HG03571 (cell line): ENCODE measurements at regions not wholly inside any gene's neighbourhood (a gene's known extent, or its start where the extent isn't known, plus 50 kb on each side); places are given as distances from the start of the nearest gene placed in this dataset.

Experiments
- ATAC-seq: cut with Tn5 transposase; IDR thresholded peaks from one replicate; pipeline ENCODE4 v1.9.1; 2021; ENCODE audit not compliant: unreplicated experiment

DNA sequence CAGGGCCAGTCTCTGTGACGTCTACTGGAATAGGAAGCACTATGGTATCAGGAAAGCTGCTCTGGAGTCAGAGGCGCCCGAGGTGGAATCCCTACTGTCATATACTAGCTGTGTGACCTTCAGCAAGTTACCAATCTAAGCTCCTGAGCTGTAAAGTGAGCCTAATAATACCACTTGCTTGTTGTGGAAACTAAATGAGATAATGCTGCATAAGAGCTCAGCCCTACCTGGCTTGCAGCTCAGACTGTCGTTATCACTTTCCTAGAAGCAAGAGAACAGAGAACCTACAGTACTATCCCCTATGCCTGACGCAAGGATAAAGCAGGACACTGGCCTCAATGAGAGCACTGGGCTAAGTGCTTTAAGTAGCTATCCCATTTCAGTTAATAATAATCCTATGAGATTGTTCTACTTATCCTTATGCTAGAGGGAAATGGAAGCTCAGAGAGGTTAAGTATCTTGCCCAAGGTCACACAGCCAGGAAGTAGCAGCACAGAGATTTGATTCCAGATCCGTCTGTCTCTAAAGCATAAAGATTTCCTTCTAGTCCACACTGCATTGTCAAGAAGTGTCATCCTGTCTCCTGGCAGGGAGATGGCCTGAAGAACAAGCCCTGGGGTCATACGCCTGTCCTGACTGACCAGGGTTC lies 195.2 kb downstream of the TLE3 start:
- ATAC-seq, result no peak

DNA sequence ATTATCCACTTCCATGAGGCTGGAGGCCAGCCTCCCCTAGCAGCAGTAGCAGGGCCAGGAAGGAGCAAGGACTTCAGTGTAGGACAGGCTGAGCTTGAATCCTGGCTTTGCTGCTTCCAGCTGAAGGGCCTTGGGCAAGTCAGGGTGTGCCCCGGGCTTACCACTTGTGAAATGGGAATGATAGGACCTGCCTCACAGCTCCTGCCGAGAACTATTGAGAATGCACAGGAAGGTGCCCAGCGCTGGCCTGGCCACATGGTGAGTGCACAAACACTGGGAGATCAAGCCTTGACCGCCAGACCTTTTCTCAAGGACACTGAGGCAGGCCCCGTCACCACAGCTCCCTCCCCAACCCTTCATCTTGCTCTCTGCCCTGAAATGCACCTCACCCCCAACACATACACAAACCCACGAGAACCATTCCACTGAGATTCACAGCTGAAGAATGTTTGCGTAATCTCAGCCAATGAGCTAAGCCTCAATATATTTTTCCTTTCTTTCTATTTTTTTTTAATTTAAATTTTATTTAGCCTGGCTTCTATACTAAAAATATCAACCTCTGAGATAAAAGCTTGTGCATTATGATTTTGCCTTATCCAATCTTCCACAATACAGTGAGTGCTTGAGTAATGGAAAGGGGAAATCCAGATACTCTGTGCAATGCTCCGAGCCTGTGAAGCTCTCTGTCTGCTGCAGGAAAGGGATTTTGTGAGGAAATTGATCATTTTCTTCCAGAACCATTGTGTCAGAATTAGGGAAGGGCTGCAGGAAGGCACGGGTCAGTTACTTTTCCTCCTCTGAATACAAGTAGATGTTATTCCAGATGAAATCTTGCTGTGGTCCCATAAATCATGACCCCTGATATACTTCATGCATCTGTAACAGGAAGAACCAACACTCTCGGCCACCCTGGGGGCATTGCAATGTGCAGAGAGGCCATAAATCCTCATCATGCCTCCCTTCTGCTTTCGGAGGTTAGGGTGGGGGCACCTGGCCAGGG lies 193.9 kb downstream of the TLE3 start:
- no peak for ATAC-seq

DNA sequence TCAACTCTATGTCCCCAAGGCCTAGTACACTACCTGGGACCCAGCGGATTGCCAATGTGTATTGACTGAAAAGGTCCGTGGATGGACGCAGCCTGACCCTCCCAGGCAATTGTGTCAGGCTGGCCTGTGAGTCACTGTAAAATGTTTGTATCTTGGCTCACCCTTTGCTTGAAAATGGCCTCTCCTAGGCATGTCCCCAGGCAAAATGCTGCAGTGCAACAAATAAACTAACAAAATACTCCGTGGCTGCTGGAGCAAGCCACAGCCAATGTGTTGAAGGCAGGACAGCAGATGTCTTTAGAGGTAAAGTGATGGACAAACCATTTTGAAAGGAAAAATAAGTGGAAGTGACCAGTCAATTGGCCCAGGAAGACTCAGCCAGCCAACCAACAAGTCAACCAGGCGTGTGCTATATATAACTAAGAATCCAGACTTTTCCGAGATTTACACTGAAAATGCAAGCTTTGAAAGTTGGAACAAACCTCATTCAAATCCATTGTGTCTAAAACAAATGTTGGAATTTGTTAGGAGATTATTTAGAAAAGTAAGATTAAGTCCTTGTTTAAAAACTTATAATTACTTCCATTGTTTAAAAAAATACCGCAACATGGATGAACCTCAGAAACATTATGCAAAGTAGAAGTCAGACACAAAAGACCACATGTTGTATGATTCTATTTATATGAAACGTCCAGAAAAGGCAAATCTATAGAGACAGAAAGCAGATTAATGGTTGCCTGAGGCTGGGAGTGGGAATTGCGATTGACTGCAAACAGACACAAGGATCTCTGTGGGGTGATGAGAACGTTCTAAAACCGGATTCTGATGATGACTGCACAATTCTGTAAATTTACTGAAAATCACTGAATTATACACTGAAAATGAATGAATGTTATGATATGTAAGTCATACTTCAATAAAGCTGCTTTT lies 191.2 kb downstream of the TLE3 start:
- no peak for ATAC-seq

DNA sequence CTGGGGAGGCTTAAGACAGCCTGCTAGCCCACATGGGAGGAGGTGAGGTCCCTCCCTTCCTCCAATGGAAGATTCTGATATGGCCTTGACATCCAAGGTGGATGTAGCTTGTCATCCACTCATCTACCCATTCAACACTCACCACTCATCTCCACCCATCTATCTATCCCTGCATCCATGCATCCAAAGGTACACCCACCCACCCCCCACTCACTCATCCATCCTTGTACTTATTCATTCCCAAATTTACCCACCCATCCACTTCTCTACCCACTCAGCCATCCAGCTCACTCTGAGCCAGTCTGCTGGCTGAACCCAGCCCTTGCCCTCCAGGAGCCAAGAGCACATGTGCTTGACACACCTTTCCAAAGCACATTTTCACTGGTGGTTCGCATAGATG lies 189.7 kb downstream of the TLE3 start:
- ATAC-seq, result no peak

DNA sequence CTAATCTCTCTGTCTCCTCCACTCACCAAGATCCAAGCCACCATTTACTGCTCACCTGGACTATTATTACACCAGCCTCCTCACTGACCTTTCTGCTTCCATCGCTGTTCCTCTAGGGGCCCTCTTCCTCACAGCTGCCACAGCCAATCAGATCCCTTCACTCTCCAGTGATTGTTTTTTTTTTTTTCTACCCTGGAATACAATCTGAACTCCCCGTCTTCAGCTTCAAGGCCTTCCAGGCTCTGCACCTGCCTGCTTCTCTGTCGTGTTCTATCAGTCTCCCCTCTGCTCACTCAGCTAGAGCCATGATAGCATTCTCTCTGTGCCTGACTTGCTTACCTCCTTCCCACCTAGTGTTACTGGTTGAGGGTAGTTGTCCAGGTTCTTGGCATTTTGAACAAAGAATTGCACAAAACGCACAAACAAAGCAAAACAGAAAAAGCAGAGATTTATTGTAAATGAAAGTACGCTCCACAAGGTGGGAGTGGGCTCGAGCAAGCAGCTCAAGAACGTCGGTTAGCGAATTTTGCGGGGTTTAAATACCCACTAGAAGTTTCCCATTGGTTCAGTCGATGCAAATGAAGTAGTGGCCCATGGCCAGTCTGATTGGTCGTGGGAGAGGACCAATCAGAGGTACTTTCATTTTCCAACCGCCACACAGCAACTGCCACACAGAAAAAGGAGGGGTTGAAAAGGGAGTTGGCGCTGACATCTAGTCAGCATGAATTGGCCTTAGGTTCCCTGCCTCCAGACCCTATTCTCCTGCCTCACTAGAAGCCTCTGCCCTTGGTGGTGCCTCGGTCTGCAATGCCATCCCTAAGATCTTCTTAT lies 188.9 kb downstream of the TLE3 start:
- no peak for ATAC-seq

DNA sequence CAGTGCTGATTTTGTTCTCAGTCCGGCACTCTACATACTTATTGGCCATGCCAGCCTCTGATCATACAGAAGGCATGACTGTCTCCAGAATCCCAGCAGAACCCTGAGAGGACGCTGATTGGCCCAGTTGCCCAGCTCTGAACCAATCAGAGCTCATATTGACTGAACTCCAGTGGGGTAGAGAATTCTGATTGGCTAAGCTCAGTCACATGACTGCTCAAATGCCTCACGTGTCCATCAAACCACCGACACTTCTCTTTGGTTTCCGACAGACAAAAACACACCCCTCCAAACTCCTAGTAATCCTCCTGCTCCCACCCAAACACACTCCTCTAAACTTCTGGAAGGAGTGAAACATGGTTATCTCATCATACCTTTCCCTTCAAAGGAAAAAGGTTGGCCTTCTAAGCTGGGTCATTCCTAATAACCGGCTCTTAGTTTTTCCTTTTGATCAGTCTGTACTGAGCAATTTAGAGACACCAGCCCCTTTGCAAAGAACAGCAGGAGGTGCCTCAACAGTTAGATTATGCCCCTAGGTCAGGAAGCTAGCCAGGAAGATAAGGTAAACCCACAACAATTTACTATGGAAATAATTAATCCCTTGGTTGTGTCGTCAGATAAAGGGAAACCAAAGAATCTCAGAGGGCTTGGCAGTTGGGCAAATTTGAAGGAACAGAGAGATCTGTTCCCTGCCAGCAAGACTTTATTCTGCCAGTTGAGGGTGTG lies 187.8 kb downstream of the TLE3 start:
- ATAC-seq, result no peak

DNA sequence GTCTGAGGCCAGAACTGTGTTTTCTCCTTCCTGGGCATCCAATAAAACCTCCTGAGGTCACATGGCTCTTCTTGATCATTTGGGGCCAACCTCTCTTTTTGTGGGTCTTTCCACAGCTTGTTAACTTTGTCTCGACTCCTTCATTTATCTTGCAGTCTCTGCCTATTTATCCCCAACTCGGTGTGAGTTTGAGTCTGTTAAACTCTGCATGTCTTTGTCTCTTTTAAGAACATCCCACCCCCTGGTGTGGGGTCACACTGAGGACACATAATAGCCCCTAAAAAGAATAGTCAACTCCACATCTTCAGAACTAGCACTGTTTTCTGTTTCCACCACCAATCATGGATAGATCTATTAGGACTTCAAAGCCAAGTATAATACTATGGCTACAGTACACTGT lies 187.2 kb downstream of the TLE3 start:
- ATAC-seq, result no peak

DNA sequence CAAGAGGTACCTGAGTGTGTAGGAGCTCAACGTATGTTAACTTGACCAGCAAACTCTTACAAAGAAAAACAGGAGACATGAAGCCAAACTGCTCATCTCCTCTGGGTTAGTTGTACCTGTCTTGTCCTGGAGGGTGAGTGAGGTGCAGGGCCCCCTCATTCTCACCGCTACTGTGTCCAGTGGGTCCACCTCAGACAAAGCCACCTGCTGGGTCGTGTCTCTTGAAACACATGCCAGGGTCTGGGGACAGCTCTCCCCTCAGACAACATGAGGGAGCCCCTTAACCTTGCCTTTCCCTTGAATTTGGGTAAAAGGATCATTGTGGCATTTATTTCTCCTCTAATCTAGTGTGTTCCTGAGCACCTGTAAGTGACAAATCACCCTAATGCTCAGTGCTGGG lies 185.6 kb downstream of the TLE3 start:
- no peak for ATAC-seq

DNA sequence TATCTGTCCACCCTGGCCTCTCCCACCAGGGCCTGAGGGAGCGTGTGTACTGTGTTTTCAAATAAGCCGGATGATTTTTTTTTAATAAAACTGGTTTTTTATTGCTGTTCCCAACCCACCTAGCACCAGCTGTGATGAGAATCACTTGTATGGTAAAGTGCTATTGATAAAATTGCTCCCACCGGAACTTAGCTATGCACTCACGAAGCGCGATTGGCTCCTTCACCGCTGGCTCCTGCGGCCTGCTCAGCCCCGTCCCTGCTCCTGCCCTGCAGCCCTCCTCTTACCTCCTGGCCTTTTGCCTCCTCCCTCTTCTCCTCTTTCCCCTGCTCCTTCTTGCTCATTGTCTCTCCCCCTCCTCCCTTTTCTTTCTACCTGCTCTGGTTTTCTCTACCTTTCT lies 183.7 kb downstream of the TLE3 start:
- no peak for ATAC-seq

DNA sequence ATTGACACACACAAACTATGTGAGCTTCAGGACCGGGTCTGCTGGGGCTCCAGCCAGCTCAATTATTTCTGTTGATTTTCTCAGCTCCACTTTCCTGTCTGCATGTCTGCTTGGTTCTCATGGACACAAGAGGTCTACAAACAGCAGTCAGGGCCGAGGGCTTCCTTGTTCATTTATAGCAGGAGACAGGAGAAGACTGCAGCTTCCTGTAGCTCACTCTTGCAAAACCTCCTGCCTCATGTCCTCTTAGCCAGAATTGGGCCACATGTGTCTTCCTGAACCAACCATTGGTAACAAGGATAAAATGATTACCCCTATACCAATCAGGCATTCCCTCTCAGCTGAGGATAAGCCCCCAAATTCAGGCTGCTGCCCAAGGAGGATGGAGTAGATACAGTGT lies 182.8 kb downstream of the TLE3 start:
- no peak for ATAC-seq

DNA sequence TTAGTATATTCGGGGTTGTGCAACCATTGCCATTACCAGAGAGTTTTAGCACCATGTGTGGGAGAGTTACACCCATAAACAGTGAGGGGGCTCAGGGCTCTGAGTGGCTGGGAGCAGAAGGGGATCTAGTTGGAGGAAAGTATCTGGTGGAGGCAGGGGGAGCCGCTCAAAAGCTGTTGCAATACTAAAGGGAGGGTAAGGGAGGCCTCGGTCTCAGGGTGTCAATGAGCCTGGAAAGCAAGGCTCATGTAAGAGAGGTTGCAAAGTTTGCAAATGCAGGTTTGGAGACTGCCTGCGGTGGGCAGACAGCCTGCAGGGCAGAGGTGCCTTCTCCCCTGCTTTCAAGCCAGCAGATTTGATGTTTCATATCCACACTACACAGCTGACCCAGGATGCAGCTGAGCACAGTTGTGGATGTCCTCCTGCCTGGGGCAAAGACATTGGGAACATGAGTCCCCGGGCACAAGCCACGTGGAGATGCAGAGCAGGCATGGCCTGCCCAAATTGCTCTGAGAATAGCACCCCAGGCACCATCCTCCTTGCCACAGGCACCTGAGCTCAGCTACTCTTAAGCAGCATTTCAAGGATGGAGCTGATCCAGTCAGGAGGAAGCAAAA lies 181.4 kb downstream of the TLE3 start:
- no peak for ATAC-seq

DNA sequence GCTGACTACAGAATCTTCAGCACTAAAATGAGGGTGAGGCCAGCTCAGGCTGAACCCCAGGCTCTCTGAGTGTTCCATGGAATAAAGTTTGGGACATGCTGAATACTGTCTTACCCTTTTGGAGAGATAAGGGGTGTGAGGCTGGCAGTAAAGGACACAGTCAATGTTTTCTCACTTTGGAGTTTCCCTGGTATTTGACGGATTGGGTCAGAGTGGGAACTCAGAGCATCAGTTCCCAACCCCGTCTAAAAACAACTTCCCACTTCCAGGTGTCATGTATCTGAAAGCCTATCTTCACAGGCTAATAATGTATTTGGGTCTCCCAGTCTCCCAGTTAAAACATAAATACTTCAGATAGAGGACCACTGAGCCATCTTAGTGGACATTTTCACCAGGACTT lies 180.7 kb downstream of the TLE3 start:
- no peak for ATAC-seq

DNA sequence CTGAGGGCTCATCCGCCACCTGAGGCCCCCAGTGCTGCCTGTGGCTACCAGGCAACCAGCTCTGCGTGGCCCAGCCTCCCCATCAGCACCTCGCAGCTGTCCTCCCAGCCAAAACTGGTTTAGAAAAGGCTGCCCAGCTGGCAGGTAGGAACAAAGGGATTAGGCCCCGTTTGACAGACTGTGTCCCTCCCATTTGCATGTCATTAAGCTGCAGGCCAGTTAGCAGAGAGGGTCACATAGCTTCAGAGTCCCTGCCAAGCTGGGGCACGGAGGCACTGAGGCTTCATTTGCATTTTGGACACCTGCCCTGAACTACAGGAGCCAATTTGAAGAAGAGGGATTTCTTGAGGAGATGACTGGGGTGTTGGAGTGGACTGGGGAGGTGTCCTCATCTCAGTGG lies 177.9 kb downstream of the TLE3 start:
- no peak for ATAC-seq

DNA sequence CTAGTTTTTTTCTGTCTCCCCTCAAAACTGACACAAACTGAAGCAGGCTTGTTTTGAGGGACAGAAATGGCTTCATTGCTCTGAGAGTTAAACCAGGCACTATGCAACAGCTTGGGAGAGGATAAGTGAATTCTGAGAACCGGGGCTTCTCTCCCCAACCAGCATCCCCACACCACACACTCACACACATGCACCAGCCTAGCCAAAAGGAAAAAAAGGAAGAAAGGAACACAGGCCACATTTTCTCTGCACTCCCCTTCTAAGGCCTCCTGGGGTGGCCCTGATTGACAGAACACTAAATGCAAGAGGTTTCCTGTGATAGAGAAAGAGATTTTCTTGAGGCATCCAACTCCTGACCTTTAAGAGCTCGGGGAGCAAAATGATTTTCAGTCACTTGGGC lies 177.5 kb downstream of the TLE3 start:
- no peak for ATAC-seq

DNA sequence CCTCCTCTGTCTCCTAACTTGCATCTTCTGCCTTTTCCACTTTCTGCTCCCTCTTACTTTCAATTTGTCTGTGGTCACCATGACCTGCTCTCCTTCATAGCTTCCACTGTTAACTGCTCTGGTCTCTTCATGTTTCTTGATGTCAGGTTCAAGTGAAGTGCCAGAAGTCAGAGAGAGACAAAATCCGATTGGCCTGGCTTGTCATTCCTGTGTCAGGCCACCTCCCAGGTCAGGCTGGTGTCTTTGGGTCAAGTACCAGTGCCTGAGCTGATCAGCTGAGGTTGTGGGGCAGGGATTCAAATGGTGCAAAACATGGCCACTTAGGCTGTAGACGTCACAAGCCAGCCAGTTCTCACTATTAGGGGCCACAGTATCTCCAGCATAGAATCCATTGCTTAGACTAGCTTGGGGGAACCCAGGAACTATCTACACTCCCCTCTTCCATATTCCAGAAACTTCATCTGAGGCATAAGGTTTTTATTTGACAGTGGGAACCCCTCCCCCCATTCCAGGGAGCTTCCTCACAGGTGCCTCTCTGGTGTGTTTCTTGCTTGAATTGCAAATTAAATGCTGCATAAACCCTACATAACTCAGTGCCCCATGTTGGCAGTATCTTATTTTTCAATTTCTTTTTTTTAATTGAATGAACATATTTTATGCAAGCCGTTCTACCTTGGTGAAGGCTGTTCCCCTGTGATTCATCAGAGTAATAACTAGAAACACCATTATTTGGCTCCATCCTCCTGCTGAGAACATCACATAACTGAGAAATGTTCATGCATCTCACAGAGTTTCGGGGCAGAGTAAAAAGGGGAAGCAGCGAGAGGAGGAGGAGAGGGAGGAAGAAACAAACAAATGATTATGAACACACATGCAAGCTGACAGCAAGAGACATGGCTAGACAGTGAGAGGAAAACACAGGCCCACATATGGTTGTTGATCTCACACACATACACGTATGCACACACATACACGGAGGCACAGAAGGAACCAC lies 175.8 kb downstream of the TLE3 start:
- no peak for ATAC-seq

DNA sequence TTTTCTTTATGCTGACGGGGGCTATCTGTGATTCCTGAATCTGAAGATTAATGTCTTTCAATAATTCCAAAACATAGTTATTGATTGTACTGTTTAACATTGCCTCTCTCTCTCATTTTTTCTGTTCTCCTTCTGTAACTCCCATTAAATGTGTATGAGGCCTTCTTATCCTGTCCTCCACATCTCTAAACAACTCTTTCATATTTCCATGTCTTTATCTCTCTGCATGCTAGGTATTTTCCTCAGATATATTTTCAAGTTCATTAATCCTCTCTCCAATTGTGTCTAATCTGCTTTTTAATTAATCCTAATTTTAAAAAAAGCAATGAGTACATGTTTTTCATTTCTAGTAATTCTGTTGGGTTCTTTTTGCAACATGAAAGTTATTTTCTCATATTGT lies 173.2 kb downstream of the TLE3 start:
- no peak for ATAC-seq

DNA sequence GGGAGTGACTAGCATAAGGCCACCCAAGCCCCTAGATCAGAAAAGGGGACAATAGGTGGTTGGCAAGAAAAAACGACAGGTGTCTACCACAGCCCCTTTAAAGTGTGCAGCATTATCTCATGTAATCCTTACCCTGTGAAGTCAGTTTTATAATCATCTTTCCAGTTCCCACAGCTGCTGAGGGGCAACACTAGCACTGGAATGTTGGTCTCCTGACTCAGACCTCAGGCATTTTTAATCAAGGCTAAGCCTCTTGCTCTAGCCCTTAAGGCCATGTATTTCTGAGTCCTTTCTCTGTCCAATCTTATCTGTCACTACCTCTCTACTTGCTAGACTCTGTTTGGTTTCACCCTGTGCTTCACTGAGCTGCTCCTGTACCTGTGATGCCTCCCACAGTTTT lies 171.7 kb downstream of the TLE3 start:
- ATAC-seq, result no peak

DNA sequence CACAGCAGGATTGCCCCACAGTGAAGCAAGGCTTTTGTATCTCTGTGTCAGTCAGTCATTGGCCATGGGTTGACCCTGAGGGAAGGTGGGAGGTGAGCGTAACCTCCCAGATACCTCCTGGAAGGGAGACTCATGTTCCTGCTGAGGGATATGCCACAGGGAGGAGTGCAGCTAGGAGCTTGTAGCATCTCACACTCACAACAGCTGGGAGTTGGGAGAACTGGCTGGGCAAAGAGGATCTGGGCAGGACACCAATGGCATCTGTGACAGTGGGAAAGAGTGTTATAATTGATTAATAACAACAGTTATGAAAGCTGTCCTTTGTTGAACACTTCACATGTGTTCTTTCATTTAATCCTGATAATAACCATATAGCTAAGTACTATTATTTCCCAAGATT lies 171.0 kb downstream of the TLE3 start:
- no peak for ATAC-seq
